SK-N-SH (cell line): ENCODE measurements at regions not wholly inside any gene's neighbourhood (a gene's known extent, or its start where the extent isn't known, plus 50 kb on each side); places are given as distances from the start of the nearest gene placed in this dataset.

Experiments used
- EP300 ChIP-seq, 2 experiments: IDR thresholded peaks; 2 replicates each; pipeline versions ENCODE4 v1.4.0 to v1.6.1; 2012; ENCODE audit warnings: borderline replicate concordance in 1 of 2, low read depth in 1 of 2, low read length in 1 of 2
- EZH2phosphoT487 ChIP-seq: fragments of 200-600 bp; sonication (generic); IDR thresholded peaks from 2 replicates; pipeline ENCODE4 v1.6.1; 2017; ENCODE audit warnings: low read depth, mixed run types, mild to moderate bottlenecking, antibody characterized with exemption, moderate library complexity, borderline replicate concordance
- FOXJ3 ChIP-seq: sonication (generic); formaldehyde crosslinking; IDR thresholded peaks from 2 replicates; pipeline ENCODE4 v1.5.1; 2020; ENCODE audit warnings: mild to moderate bottlenecking, missing genetic modification reagents
- GABPA ChIP-seq: IDR thresholded peaks from 2 replicates; pipeline ENCODE4 v1.4.0; 2012; ENCODE audit warnings: low read depth, mild to moderate bottlenecking
- NFIC ChIP-seq: IDR thresholded peaks from 2 replicates; pipeline ENCODE4 v1.4.0; 2012; ENCODE audit warnings: borderline replicate concordance
- POLR2AphosphoS5 ChIP-seq: IDR thresholded peaks from 2 replicates; pipeline ENCODE4 v1.6.1; 2012; ENCODE audit warnings: low read depth, low read length
- RAD21 ChIP-seq: IDR thresholded peaks from 2 replicates; pipeline ENCODE4 v1.6.1; 2012; ENCODE audit warnings: mild to moderate bottlenecking, low read length
- SMC3 ChIP-seq: IDR thresholded peaks from 2 replicates; pipeline ENCODE4 v1.6.1; 2012; ENCODE audit warnings: low read depth, low read length, improper control_type of control experiment
- YY1 ChIP-seq: IDR thresholded peaks from 2 replicates; pipeline ENCODE4 v1.4.0; 2012; ENCODE audit warnings: low read depth, mild to moderate bottlenecking
- TF ChIP-seq, protein P1 (sequence below): fragments of 200-600 bp; sonication (generic); IDR thresholded peaks from 2 replicates; pipeline ENCODE4 v1.6.1; 2017; ENCODE audit warnings: antibody characterized with exemption, mild to moderate bottlenecking, moderate library complexity
- TF ChIP-seq, protein P2 (sequence below): IDR thresholded peaks from 2 replicates; pipeline ENCODE4 v1.4.0; 2012; ENCODE audit warnings: low read depth
- TF ChIP-seq, protein P3 (sequence below): IDR thresholded peaks from 2 replicates; pipeline ENCODE4 v1.4.0; 2012; ENCODE audit warnings: low read depth, borderline replicate concordance
- TF ChIP-seq, protein P4 (sequence below): fragments of 150-350 bp; IDR thresholded peaks from 2 replicates; pipeline ENCODE4 v1.6.1; 2017; ENCODE audit warnings: antibody characterized with exemption, low read length, low read depth, borderline replicate concordance

DNA sequence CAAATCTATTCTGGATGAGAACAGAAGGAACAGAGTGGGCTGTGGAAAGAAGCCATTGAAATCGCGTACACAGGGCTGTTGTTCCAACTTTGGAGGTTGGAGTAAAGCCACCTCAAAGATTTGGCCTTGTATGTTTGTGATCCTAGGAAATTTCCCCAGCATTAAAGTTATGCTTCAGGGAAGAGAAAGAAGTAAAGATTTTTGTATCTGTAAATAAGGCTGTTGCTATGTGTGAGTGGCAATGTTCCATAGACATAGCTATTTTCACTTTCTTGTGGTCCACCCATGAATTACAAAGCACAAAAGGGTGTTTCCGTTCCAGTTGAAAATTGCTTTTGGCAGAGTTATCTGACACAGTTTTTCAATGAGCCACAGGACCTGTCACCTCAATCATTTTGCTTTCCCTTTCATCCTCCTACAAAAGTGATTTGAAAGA is 321.3 kb downstream of the TFAP2B start:
- TF ChIP-seq, protein P1, sequence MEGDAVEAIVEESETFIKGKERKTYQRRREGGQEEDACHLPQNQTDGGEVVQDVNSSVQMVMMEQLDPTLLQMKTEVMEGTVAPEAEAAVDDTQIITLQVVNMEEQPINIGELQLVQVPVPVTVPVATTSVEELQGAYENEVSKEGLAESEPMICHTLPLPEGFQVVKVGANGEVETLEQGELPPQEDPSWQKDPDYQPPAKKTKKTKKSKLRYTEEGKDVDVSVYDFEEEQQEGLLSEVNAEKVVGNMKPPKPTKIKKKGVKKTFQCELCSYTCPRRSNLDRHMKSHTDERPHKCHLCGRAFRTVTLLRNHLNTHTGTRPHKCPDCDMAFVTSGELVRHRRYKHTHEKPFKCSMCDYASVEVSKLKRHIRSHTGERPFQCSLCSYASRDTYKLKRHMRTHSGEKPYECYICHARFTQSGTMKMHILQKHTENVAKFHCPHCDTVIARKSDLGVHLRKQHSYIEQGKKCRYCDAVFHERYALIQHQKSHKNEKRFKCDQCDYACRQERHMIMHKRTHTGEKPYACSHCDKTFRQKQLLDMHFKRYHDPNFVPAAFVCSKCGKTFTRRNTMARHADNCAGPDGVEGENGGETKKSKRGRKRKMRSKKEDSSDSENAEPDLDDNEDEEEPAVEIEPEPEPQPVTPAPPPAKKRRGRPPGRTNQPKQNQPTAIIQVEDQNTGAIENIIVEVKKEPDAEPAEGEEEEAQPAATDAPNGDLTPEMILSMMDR = no peak
- no peak for TF ChIP-seq EP300 (IDR thresholded peaks at IDR 0.05; ENCODE audit: borderline replicate concordance in 1 of 2, low read depth in 1 of 2, low read length in 1 of 2)
- no peak for TF ChIP-seq NFIC
- TF ChIP-seq YY1 = no peak
- TF ChIP-seq GABPA = no peak
- TF ChIP-seq, protein P2, sequence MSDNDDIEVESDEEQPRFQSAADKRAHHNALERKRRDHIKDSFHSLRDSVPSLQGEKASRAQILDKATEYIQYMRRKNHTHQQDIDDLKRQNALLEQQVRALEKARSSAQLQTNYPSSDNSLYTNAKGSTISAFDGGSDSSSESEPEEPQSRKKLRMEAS = no peak
- TF ChIP-seq RAD21 = no peak
- TF ChIP-seq EZH2phosphoT487 = no peak
- TF ChIP-seq SMC3 = no peak
- TF ChIP-seq POLR2AphosphoS5 = no peak
- TF ChIP-seq, protein P3, sequence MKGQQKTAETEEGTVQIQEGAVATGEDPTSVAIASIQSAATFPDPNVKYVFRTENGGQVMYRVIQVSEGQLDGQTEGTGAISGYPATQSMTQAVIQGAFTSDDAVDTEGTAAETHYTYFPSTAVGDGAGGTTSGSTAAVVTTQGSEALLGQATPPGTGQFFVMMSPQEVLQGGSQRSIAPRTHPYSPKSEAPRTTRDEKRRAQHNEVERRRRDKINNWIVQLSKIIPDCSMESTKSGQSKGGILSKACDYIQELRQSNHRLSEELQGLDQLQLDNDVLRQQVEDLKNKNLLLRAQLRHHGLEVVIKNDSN = no peak
- TF ChIP-seq, protein P4, sequence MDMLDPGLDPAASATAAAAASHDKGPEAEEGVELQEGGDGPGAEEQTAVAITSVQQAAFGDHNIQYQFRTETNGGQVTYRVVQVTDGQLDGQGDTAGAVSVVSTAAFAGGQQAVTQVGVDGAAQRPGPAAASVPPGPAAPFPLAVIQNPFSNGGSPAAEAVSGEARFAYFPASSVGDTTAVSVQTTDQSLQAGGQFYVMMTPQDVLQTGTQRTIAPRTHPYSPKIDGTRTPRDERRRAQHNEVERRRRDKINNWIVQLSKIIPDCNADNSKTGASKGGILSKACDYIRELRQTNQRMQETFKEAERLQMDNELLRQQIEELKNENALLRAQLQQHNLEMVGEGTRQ = no peak
- TF ChIP-seq FOXJ3 (CRISPR knock-in tag) = no peak
